Calu3 (cell line): ENCODE measurements at regions not wholly inside any gene's neighbourhood (a gene's known extent, or its start where the extent isn't known, plus 50 kb on each side); places are given as distances from the start of the nearest gene placed in this dataset.

Source experiments
- BruUV-seq: library from RNA; stranded (reverse); fragments of 400-500 nt; replicated peaks from 2 replicates; lab custom pipeline; 2021; lab: Mats Ljungman, UMichigan
- CTCF ChIA-PET: fragments of 300-600 bp; sonication (Branson Sonifier 250); formaldehyde crosslinking; loops from one replicate; lab custom pipeline; 2022; ENCODE audit warnings: antibody characterized with exemption; lab: Charles Lee
- DNase-seq: peaks from one replicate; pipeline ENCODE4 v3.0.0; 2022
- H3K27ac Mint-ChIP-seq: one replicate; pipeline ENCODE4 v1.8.0; 2022; ENCODE audit warnings: mixed read lengths; ENCODE audit not compliant: unreplicated experiment
- H3K27me3 Mint-ChIP-seq: one replicate; pipeline ENCODE4 v1.8.0; 2022; ENCODE audit warnings: mixed read lengths; ENCODE audit not compliant: unreplicated experiment
- H3K36me3 Mint-ChIP-seq: one replicate; pipeline ENCODE4 v1.8.0; 2022; ENCODE audit warnings: mild to moderate bottlenecking, moderate library complexity, mixed read lengths; ENCODE audit not compliant: insufficient read depth, unreplicated experiment
- H3K4me1 Mint-ChIP-seq: one replicate; pipeline ENCODE4 v1.8.0; 2022; ENCODE audit warnings: mild to moderate bottlenecking, low read depth, mixed read lengths; ENCODE audit not compliant: unreplicated experiment
- H3K4me3 Mint-ChIP-seq: one replicate; pipeline ENCODE4 v1.8.0; 2022; ENCODE audit warnings: mild to moderate bottlenecking, low read depth, moderate library complexity, mixed read lengths; ENCODE audit not compliant: unreplicated experiment
- H3K9me3 Mint-ChIP-seq: one replicate; pipeline ENCODE4 v1.8.0; 2022; ENCODE audit warnings: low read depth, mixed read lengths; ENCODE audit not compliant: unreplicated experiment
- intact Hi-C: fragments of 100-400 bp; cut with micrococcal nuclease; formaldehyde crosslinking; loops from one replicate; pipeline ENCODE4 v1.10.0; 2022; ENCODE audit not compliant: unreplicated experiment
- TF ChIP-seq, protein P1 (sequence below): fragments of 200-600 bp; IDR thresholded peaks from one replicate; pipeline ENCODE4 v1.8.0; 2022; ENCODE audit warnings: antibody characterized with exemption; ENCODE audit not compliant: unreplicated experiment

GRCh38 chr11:27178859-27179258 lies 138.2 kb downstream of the BBOX1 start:
- Mint-ChIP-seq H3K27ac (no peak overlapping the region), H3K9me3 (no peaks in the 10 kb centered on the region), H3K4me3 (no peak overlapping the region), H3K36me3 (no peaks in the 10 kb centered on the region), H3K4me1 (no peaks in the 10 kb centered on the region), H3K27me3 (peaks cover 19% of the 10 kb centered on the region)
- CTCF ChIA-PET = no interaction called here
- TF ChIP-seq, protein P1, sequence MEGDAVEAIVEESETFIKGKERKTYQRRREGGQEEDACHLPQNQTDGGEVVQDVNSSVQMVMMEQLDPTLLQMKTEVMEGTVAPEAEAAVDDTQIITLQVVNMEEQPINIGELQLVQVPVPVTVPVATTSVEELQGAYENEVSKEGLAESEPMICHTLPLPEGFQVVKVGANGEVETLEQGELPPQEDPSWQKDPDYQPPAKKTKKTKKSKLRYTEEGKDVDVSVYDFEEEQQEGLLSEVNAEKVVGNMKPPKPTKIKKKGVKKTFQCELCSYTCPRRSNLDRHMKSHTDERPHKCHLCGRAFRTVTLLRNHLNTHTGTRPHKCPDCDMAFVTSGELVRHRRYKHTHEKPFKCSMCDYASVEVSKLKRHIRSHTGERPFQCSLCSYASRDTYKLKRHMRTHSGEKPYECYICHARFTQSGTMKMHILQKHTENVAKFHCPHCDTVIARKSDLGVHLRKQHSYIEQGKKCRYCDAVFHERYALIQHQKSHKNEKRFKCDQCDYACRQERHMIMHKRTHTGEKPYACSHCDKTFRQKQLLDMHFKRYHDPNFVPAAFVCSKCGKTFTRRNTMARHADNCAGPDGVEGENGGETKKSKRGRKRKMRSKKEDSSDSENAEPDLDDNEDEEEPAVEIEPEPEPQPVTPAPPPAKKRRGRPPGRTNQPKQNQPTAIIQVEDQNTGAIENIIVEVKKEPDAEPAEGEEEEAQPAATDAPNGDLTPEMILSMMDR = no peak
- no TSS peak for BruUV-seq
- no peak for DNase-seq
- intact Hi-C loops = no loop called here
